Fibroblast of the aortic adventitia (primary cell): ENCODE measurements at regions not wholly inside any gene's neighbourhood (a gene's known extent, or its start where the extent isn't known, plus 50 kb on each side); places are given as distances from the start of the nearest gene placed in this dataset.

Source experiments
- DNase-seq: peaks from one replicate; pipeline ENCODE4 v3.0.0-alpha.2; 2010; ENCODE audit warnings: low read depth
- H3K4me3 ChIP-seq: 2 replicates; pipeline ENCODE4 v1.5.1; 2011; ENCODE audit warnings: low read depth, mild to moderate bottlenecking, control low read depth, low read length, moderate library complexity
- CTCF ChIP-seq: IDR thresholded peaks from 2 replicates; pipeline ENCODE4 v1.5.1; 2011; ENCODE audit warnings: mild to moderate bottlenecking, low read length, control low read depth, inconsistent platforms; ENCODE audit not compliant: insufficient read depth

GRCh38 chr4:124437853-124438495 lies 274.6 kb downstream of the ANKRD50 start:
- no peak for DNase-seq
- H3K4me3 ChIP-seq = no peak overlapping the region
- no peak for TF ChIP-seq CTCF

GRCh38 chr4:124445071-124445470 lies 267.5 kb downstream of the ANKRD50 start:
- no peak for DNase-seq
- TF ChIP-seq CTCF = no peak
- H3K4me3 ChIP-seq = no peak overlapping the region

GRCh38 chr4:124449881-124450280 lies 262.7 kb downstream of the ANKRD50 start:
- TF ChIP-seq CTCF = no peak
- no peak overlapping the region for H3K4me3 ChIP-seq
- no peak for DNase-seq

- H3K4me3 ChIP-seq = no peak overlapping the region
- no peak for DNase-seq
- TF ChIP-seq CTCF = no peak
These were observed 261.7 kb downstream of the ANKRD50 start for GRCh38 chr4:124450851-124451250.

- no peak overlapping the region for H3K4me3 ChIP-seq
- DNase-seq = no peak
- TF ChIP-seq CTCF = no peak
These were observed 257.7 kb downstream of the ANKRD50 start for GRCh38 chr4:124454772-124455270.

GRCh38 chr4:124455671-124456070 lies 256.9 kb downstream of the ANKRD50 start:
- H3K4me3 ChIP-seq = no peak overlapping the region
- no peak for TF ChIP-seq CTCF
- DNase-seq = no peak
